CD14-positive monocyte (primary cell): ENCODE measurements at regions not wholly inside any gene's neighbourhood (a gene's known extent, or its start where the extent isn't known, plus 50 kb on each side); places are given as distances from the start of the nearest gene placed in this dataset.

Experiments
- DNase-seq, 3 donors: peaks; one replicate each; pipeline ENCODE4 v3.0.0-alpha.2; 2011 to 2022
- H2AFZ ChIP-seq: 2 replicates; pipeline ENCODE4 v1.6.0; 2012; ENCODE audit warnings: mild to moderate bottlenecking, low read depth, low read length, inconsistent platforms; ENCODE audit not compliant: insufficient read depth, poor library complexity, severe bottlenecking
- H3K27ac ChIP-seq, 2 donors: 1 replicate in 1 of 2; 2 replicates in 1 of 2; pipeline ENCODE4 v1.5.1; 2012 to 2013; ENCODE audit warnings: low read length in 2 of 2, control low read depth in 1 of 2, inconsistent platforms in 1 of 2, low read depth in 1 of 2, mild to moderate bottlenecking in 1 of 2
- H3K27me3 ChIP-seq, 2 donors: one replicate each; pipeline versions ENCODE4 v1.6.0 to v1.6.1; 2011 to 2013; ENCODE audit warnings: low read length in 2 of 2; ENCODE audit not compliant: control insufficient read depth in 2 of 2, insufficient read depth in 2 of 2
- H3K36me3 ChIP-seq, 2 donors: replicated peaks in 1 of 2; 1 replicate in 1 of 2; 2 replicates in 1 of 2; pipeline versions ENCODE4 v1.5.1 to v1.6.1; 2012 to 2013; ENCODE audit warnings: low read length in 2 of 2, control low read depth in 1 of 2, inconsistent platforms in 1 of 2, mild to moderate bottlenecking in 1 of 2; ENCODE audit not compliant: insufficient read depth in 2 of 2, control insufficient read depth in 1 of 2
- H3K4me1 ChIP-seq, 2 donors: 1 replicate in 1 of 2; 2 replicates in 1 of 2; pipeline versions ENCODE4 v1.5.1 to v1.6.1; 2012 to 2013; ENCODE audit warnings: low read length in 2 of 2, control low read depth in 1 of 2, inconsistent platforms in 1 of 2, mild to moderate bottlenecking in 1 of 2, moderate library complexity in 1 of 2; ENCODE audit not compliant: insufficient read depth in 2 of 2, control insufficient read depth in 1 of 2
- H3K4me2 ChIP-seq: replicated peaks from 2 replicates; pipeline ENCODE3; 2012; ENCODE audit warnings: low read length, moderate library complexity, mild to moderate bottlenecking; ENCODE audit not compliant: poor library complexity, severe bottlenecking; ENCODE audit errors: extremely low read depth
- H3K4me3 ChIP-seq, 3 experiments: fragments of 200-600 bp in 1 of 3; sonication (generic) in 1 of 3; replicated peaks in 1 of 3; 1 replicate in 2 of 3; 2 replicates in 1 of 3; pipeline ENCODE4 v1.5.1; 2011 to 2013; ENCODE audit warnings: low read length in 3 of 3, mild to moderate bottlenecking in 3 of 3, control low read depth in 2 of 3, low read depth in 2 of 3, inconsistent platforms in 1 of 3, moderate library complexity in 1 of 3
- H3K79me2 ChIP-seq: 2 replicates; pipeline ENCODE4 v1.6.0; 2012; ENCODE audit warnings: mild to moderate bottlenecking, control low read depth, inconsistent platforms, low read length, moderate library complexity; ENCODE audit not compliant: insufficient read depth
- H3K9ac ChIP-seq: 2 replicates; pipeline ENCODE4 v1.6.0; 2017; ENCODE audit warnings: low read length, mild to moderate bottlenecking; ENCODE audit not compliant: insufficient read depth, poor library complexity, severe bottlenecking
- H3K9me3 ChIP-seq, 2 donors: replicated peaks in 1 of 2; 1 replicate in 1 of 2; 2 replicates in 1 of 2; pipeline versions ENCODE4 v1.5.1 to v1.6.1; 2012 to 2013; ENCODE audit warnings: low read length in 2 of 2, control low read depth in 1 of 2; ENCODE audit not compliant: control insufficient read depth in 1 of 2, insufficient read depth in 1 of 2
- H4K20me1 ChIP-seq: 2 replicates; pipeline ENCODE4 v1.6.0; 2012; ENCODE audit warnings: mild to moderate bottlenecking, low read length, control low read depth, moderate library complexity; ENCODE audit not compliant: insufficient read depth
- H3K27ac Mint-ChIP-seq, 7 donors: one replicate each; pipeline ENCODE4 v1.8.0; 2020; ENCODE audit warnings: mild to moderate bottlenecking in 7 of 7, mixed read lengths in 7 of 7, moderate library complexity in 6 of 7, inconsistent platforms in 2 of 7
- H3K27me3 Mint-ChIP-seq, 3 donors: one replicate each; pipeline ENCODE4 v1.8.0; 2021 to 2022; ENCODE audit warnings: low read depth in 3 of 3, mild to moderate bottlenecking in 3 of 3, mixed read lengths in 3 of 3, moderate library complexity in 3 of 3, inconsistent platforms in 1 of 3
- H3K36me3 Mint-ChIP-seq, 2 donors: one replicate each; pipeline ENCODE4 v1.8.0; 2020; ENCODE audit warnings: mixed read lengths in 2 of 2, inconsistent platforms in 1 of 2, mild to moderate bottlenecking in 1 of 2
- H3K4me1 Mint-ChIP-seq: one replicate; pipeline ENCODE4 v1.8.0; 2020; ENCODE audit warnings: mild to moderate bottlenecking, mixed read lengths
- H3K4me3 Mint-ChIP-seq, 2 donors: one replicate each; pipeline ENCODE4 v1.8.0; 2020; ENCODE audit warnings: mild to moderate bottlenecking in 2 of 2, mixed read lengths in 2 of 2, moderate library complexity in 1 of 2
- H3K9me3 Mint-ChIP-seq, 7 donors: one replicate each; pipeline ENCODE4 v1.8.0; 2020 to 2022; ENCODE audit warnings: mixed read lengths in 7 of 7, mild to moderate bottlenecking in 6 of 7, moderate library complexity in 6 of 7, inconsistent platforms in 2 of 7
- CTCF ChIP-seq: fragments of 200-600 bp; IDR thresholded peaks from one replicate; pipeline ENCODE4 v1.8.0; 2022; ENCODE audit warnings: antibody characterized with exemption, mild to moderate bottlenecking
- WGBS: methylation state at CpG from one replicate; pipeline ENCODE4 v1.1.5; 2013; ENCODE audit warnings: missing lambda C conversion rate; ENCODE audit not compliant: insufficient coverage; 5-methylcytosine and 5-hydroxymethylcytosine counted together
- intact Hi-C, 2 donors: fragments of 100-400 bp; cut with micrococcal nuclease; formaldehyde crosslinking; loops; one replicate each; pipeline versions ENCODE4 v1.15.0 to v1.15.1; 2023

GRCh38 chrY:17050374-17050773, 829.6 kb downstream of the CDY2B start:
- Histone ChIP-seq H3K4me3 (no peak overlapping the region), H4K20me1 (no peaks in the 10 kb centered on the region), H3K36me3 (no peaks in the 10 kb centered on the region), H3K27ac (no peak overlapping the region), H3K4me2 (no peak overlapping the region), H2AFZ (no peak overlapping the region), H3K4me1 (no peaks in the 10 kb centered on the region), H3K9me3 (peaks cover 0 to 11% of the 10 kb centered on the region in 2 donors), H3K27me3 (no peaks in the 10 kb centered on the region), H3K9ac (no peak overlapping the region), H3K79me2 (no peaks in the 10 kb centered on the region)
- no peaks in the 10 kb centered on the region for H3K27me3 Mint-ChIP-seq
- WGBS: no CpG with 5 or more reads among the region's 2 CpGs
- no peaks in the 10 kb centered on the region for H3K36me3 Mint-ChIP-seq
- no peak for DNase-seq
- no peak overlapping the region for H3K27ac Mint-ChIP-seq
- TF ChIP-seq CTCF: no peak
- H3K4me3 Mint-ChIP-seq: no peak overlapping the region
- peaks cover 0 to 1% (median 0%) of the 10 kb centered on the region in 7 donors for H3K9me3 Mint-ChIP-seq
- H3K4me1 Mint-ChIP-seq: no peaks in the 10 kb centered on the region
- intact Hi-C loops: no loop called here

- no peaks in the 10 kb centered on the region for H3K27me3 Mint-ChIP-seq
- H3K4me1 Mint-ChIP-seq: no peaks in the 10 kb centered on the region
- H3K4me1 ChIP-seq: no peaks in the 10 kb centered on the region
- H3K9ac ChIP-seq: no peak overlapping the region
- H3K9me3 Mint-ChIP-seq: peaks cover 0 to 10% (median 0%) of the 10 kb centered on the region in 7 donors
- H3K27ac ChIP-seq: no peak overlapping the region
- no peak overlapping the region for H3K4me3 ChIP-seq
- intact Hi-C loops: no loop called here
- no peak overlapping the region for H3K27ac Mint-ChIP-seq
- H4K20me1 ChIP-seq: no peaks in the 10 kb centered on the region
- no peak overlapping the region for H3K4me3 Mint-ChIP-seq
- no CpG with 5 or more reads among the region's 2 CpGs for WGBS
- no peak for DNase-seq
- H3K9me3 ChIP-seq: peaks cover 0 to 41% of the 10 kb centered on the region in 2 donors
- no peak overlapping the region for H3K4me2 ChIP-seq
- no peak for TF ChIP-seq CTCF
- H3K36me3 Mint-ChIP-seq: no peaks in the 10 kb centered on the region
- H3K36me3 ChIP-seq: no peaks in the 10 kb centered on the region
- H3K79me2 ChIP-seq: no peaks in the 10 kb centered on the region
- no peak overlapping the region for H2AFZ ChIP-seq
- no peaks in the 10 kb centered on the region for H3K27me3 ChIP-seq
Measured at GRCh38 chrY:17045124-17045523, 834.9 kb downstream of the CDY2B start.
